IMR-90 (cell line): ENCODE measurements at regions not wholly inside any gene's neighbourhood (a gene's known extent, or its start where the extent isn't known, plus 50 kb on each side); places are given as distances from the start of the nearest gene placed in this dataset.

Source experiments
- ATAC-seq: fragments of 200-7000 bp; cut with Tn5 transposase; 2 replicates; pipeline ENCODE4 v1.9.1; 2020; ENCODE audit warnings: low read depth, mild to moderate bottlenecking, moderate library complexity
- BruUV-seq: library from RNA; stranded (reverse); fragments of 400-500 nt; replicated peaks from 2 replicates; lab custom pipeline; 2021; lab: Mats Ljungman, UMichigan
- CTCF ChIA-PET: fragments of 300-600 bp; formaldehyde crosslinking; extraction: SDS; loops from one replicate; lab custom pipeline; 2021; ENCODE audit warnings: antibody characterized with exemption; lab: Yijun Ruan, JAX
- POLR2A ChIA-PET: fragments of 300-600 bp; sonication (Branson Sonifier 250); formaldehyde crosslinking; loops from one replicate; lab custom pipeline; 2022; ENCODE audit warnings: antibody characterized with exemption; ENCODE audit not compliant: unreplicated experiment; lab: Charles Lee
- DNase-seq: peaks from one replicate; pipeline ENCODE4 v3.0.0; 2013
- H2AFZ ChIP-seq: replicated peaks from 2 replicates; pipeline ENCODE3; 2013; ENCODE audit warnings: low read length, mild to moderate bottlenecking; ENCODE audit not compliant: poor library complexity
- H2AK5ac ChIP-seq: 2 replicates; pipeline ENCODE4 v1.6.1; 2013; ENCODE audit warnings: low read depth, low read length, inconsistent platforms
- H2AK9ac ChIP-seq: replicated peaks from 2 replicates; pipeline ENCODE3; 2013; ENCODE audit warnings: mild to moderate bottlenecking, low read depth, low read length, moderate library complexity; ENCODE audit not compliant: poor library complexity
- H2BK120ac ChIP-seq: 2 replicates; pipeline ENCODE4 v1.6.1; 2013; ENCODE audit warnings: low read depth, low read length, inconsistent platforms
- H2BK15ac ChIP-seq: 3 replicates; pipeline ENCODE4 v1.6.1; 2013; ENCODE audit warnings: low read depth, low read length, inconsistent platforms
- H2BK20ac ChIP-seq: 2 replicates; pipeline ENCODE4 v1.6.1; 2013; ENCODE audit warnings: low read depth, mild to moderate bottlenecking, inconsistent platforms, low read length, moderate library complexity
- H2BK5ac ChIP-seq: 2 replicates; pipeline ENCODE4 v1.6.1; 2013; ENCODE audit warnings: mild to moderate bottlenecking, low read depth, low read length, inconsistent platforms; ENCODE audit not compliant: poor library complexity, severe bottlenecking
- H3K14ac ChIP-seq: replicated peaks from 2 replicates; pipeline ENCODE4 v1.6.1; 2013; ENCODE audit warnings: low read depth, low read length, inconsistent platforms
- H3K18ac ChIP-seq: 2 replicates; pipeline ENCODE4 v1.6.1; 2013; ENCODE audit warnings: low read depth, low read length, control low read depth
- H3K23ac ChIP-seq: 2 replicates; pipeline ENCODE4 v1.6.1; 2013; ENCODE audit warnings: low read depth, low read length, inconsistent platforms
- H3K27ac ChIP-seq: 2 replicates; pipeline ENCODE4 v1.5.1; 2013; ENCODE audit warnings: mild to moderate bottlenecking, control low read depth, low read length; ENCODE audit not compliant: insufficient read depth
- H3K27me3 ChIP-seq: 2 replicates; pipeline ENCODE4 v1.6.1; 2013; ENCODE audit warnings: low read length; ENCODE audit not compliant: control insufficient read depth, insufficient read depth
- H3K36me3 ChIP-seq: 2 replicates; pipeline ENCODE4 v1.6.1; 2013; ENCODE audit warnings: low read length, mixed read lengths; ENCODE audit not compliant: control insufficient read depth, insufficient read depth
- H3K4ac ChIP-seq: 2 replicates; pipeline ENCODE4 v1.6.1; 2013; ENCODE audit warnings: low read depth, low read length, inconsistent platforms
- H3K4me1 ChIP-seq: 2 replicates; pipeline ENCODE4 v1.6.1; 2013; ENCODE audit warnings: low read length, mixed read lengths; ENCODE audit not compliant: control insufficient read depth, insufficient read depth
- H3K4me2 ChIP-seq: 2 replicates; pipeline ENCODE4 v1.6.1; 2013; ENCODE audit warnings: low read depth, mild to moderate bottlenecking, control low read depth, low read length, moderate library complexity
- H3K4me3 ChIP-seq: 2 replicates; pipeline ENCODE4 v1.5.1; 2013; ENCODE audit warnings: low read depth, mild to moderate bottlenecking, control low read depth, low read length, moderate library complexity; ENCODE audit not compliant: insufficient read depth
- H3K56ac ChIP-seq: 2 replicates; pipeline ENCODE4 v1.6.1; 2013; ENCODE audit warnings: low read length, inconsistent platforms; ENCODE audit not compliant: insufficient read depth; ENCODE audit errors: extremely low read depth
- H3K79me1 ChIP-seq, 2 experiments: 2 replicates each; pipeline ENCODE4 v1.6.1; 2013; ENCODE audit warnings: low read length in 2 of 2, inconsistent platforms in 1 of 2, low read depth in 1 of 2
- H3K9ac ChIP-seq: 2 replicates; pipeline ENCODE4 v1.6.1; 2013; ENCODE audit warnings: low read depth, low read length, control low read depth
- H3K9me1 ChIP-seq: 2 replicates; pipeline ENCODE4 v1.6.1; 2013; ENCODE audit warnings: low read length, inconsistent platforms; ENCODE audit not compliant: insufficient read depth
- H3K9me3 ChIP-seq: 2 replicates; pipeline ENCODE4 v1.6.1; 2013; ENCODE audit warnings: low read length; ENCODE audit not compliant: control insufficient read depth, insufficient read depth
- H4K20me1 ChIP-seq: 2 replicates; pipeline ENCODE4 v1.6.1; 2013; ENCODE audit warnings: low read length, inconsistent platforms; ENCODE audit not compliant: insufficient read depth
- H4K5ac ChIP-seq: 2 replicates; pipeline ENCODE4 v1.6.1; 2013; ENCODE audit warnings: mild to moderate bottlenecking, low read depth, low read length, control low read depth
- H4K8ac ChIP-seq, 2 experiments: 2 replicates each; pipeline ENCODE4 v1.6.1; 2013; ENCODE audit warnings: low read depth in 2 of 2, low read length in 2 of 2, control low read depth in 1 of 2, inconsistent platforms in 1 of 2
- H4K91ac ChIP-seq: 2 replicates; pipeline ENCODE4 v1.6.1; 2013; ENCODE audit warnings: low read depth, low read length, inconsistent platforms; ENCODE audit not compliant: insufficient read depth
- CHD1 ChIP-seq: IDR thresholded peaks from 2 replicates; pipeline ENCODE4 v1.6.1; 2012; ENCODE audit warnings: low read depth, low read length, improper control_type of control experiment
- FOS ChIP-seq: fragments of 150-350 bp; IDR thresholded peaks from 2 replicates; pipeline ENCODE4 v1.6.1; 2016; ENCODE audit warnings: low read depth, low read length
- WGBS, 2 experiments: methylation state at CpG; one replicate each; pipeline versions ENCODE4 v1.1.5 to v1.1.7; 2013; ENCODE audit warnings: missing lambda C conversion rate in 2 of 2; ENCODE audit not compliant: insufficient read length in 1 of 2; ENCODE audit errors: extremely low coverage in 2 of 2; 5-methylcytosine and 5-hydroxymethylcytosine counted together
- dilution Hi-C: fragments of 300-500 bp; cut with HindIII; formaldehyde crosslinking; loops from one replicate; pipeline ENCODE4 v1.14.3; 2018; ENCODE audit warnings: low sequenced_read_pairs; ENCODE audit not compliant: unreplicated experiment
- in situ Hi-C: fragments of 300-500 bp; cut with MboI; formaldehyde crosslinking; loops from 3 replicates; pipeline ENCODE4 v1.14.3; 2019; ENCODE audit warnings: low sequenced_read_pairs, inconsistent platforms, mixed read lengths
- intact Hi-C: fragments of 100-400 bp; cut with micrococcal nuclease; formaldehyde crosslinking; loops from 2 replicates; pipeline ENCODE4 v1.10.0; 2022

DNA sequence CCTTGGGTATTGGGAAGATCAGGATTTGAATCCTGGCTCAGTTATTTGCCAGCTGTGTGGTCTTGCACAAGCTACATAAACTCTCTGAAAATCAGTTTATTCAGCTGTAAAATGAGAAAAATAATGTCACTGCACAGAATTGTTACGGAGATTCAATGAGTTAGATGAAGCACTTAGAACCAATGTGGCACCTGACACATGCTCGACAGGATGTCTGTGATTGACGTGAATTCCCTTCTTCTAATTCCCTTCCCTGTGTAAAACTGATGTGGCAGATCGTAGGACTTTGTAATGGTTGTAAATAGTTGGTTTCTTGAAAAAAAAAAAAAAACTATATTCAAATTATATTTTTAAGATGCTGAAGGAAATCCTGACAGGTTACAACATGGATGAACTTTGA, 249.9 kb upstream of the MKLN1 start:
- ATAC-seq (no peak), DNase-seq (no peak)
- Histone ChIP-seq H4K20me1 (peaks cover 42% of the 10 kb centered on the region), H3K4ac (no peak overlapping the region), H3K79me1 (peaks cover 27 to 67% of the 10 kb centered on the region in 2 experiments), H3K4me3 (no peak overlapping the region), H3K4me1 (peaks cover 15% of the 10 kb centered on the region), H3K56ac (no peak overlapping the region), H3K36me3 (peaks cover 11% of the 10 kb centered on the region), H3K4me2 (no peak overlapping the region; the same call in 1 of the 2 replicates), H3K14ac (no peak overlapping the region), H2BK5ac (peak overlapping the region; percentile 61), H4K91ac (no peak overlapping the region), H4K5ac (no peak overlapping the region), H3K9ac (no peak overlapping the region), H3K9me1 (peaks cover 7% of the 10 kb centered on the region), H2AK5ac (no peak overlapping the region), H3K27ac (no peak overlapping the region), H3K23ac (peak overlapping the region; percentile 48; the same call in 1 of the 2 replicates), H2BK15ac (no peak overlapping the region), H3K27me3 (no peaks in the 10 kb centered on the region), H2BK20ac (no peak overlapping the region), H2AK9ac (no peak overlapping the region), H3K9me3 (no peaks in the 10 kb centered on the region), H2BK120ac (no peak overlapping the region), H3K18ac (peak overlapping the region; percentile 35; the same call in 1 of the 2 replicates), H2AFZ (no peak overlapping the region), H4K8ac (no peak overlapping the region)
- POLR2A ChIA-PET = interaction anchor here (0.6 kb wide), 1 partner anchor 14 kb away, joined by 6 read pairs; no protein-coding TSS in a partner anchor
- CTCF ChIA-PET = no interaction called here
- no TSS peak for BruUV-seq
- in situ Hi-C loops = loop anchor here (10.0 kb wide), 1 partner anchor 347 kb away; no protein-coding TSS in a partner anchor
- dilution Hi-C loops = no loop called here
- intact Hi-C loops = loop anchor here (2.0 kb wide), 1 partner anchor 29 kb away; no protein-coding TSS in a partner anchor
- no CpG with 5 or more reads among the region's 4 CpGs for WGBS, 2 experiments
- TF ChIP-seq FOS (no peak), CHD1 (no peak)
